DND-41 (cell line): ENCODE measurements at regions not wholly inside any gene's neighbourhood (a gene's known extent, or its start where the extent isn't known, plus 50 kb on each side); places are given as distances from the start of the nearest gene placed in this dataset.

Experiments used
- EZH2 ChIP-seq: IDR thresholded peaks from 3 replicates; pipeline ENCODE4 v1.6.1; 2012; ENCODE audit warnings: borderline replicate concordance, low read depth, mild to moderate bottlenecking, moderate library complexity, low read length, inconsistent platforms; ENCODE audit not compliant: severe bottlenecking
- TF ChIP-seq, protein P1 (sequence below): IDR thresholded peaks from 2 replicates; pipeline ENCODE4 v1.5.1; 2012; ENCODE audit warnings: borderline replicate concordance, low read length, moderate library complexity, mild to moderate bottlenecking; ENCODE audit not compliant: poor library complexity, severe bottlenecking; ENCODE audit errors: extremely low read depth

DNA sequence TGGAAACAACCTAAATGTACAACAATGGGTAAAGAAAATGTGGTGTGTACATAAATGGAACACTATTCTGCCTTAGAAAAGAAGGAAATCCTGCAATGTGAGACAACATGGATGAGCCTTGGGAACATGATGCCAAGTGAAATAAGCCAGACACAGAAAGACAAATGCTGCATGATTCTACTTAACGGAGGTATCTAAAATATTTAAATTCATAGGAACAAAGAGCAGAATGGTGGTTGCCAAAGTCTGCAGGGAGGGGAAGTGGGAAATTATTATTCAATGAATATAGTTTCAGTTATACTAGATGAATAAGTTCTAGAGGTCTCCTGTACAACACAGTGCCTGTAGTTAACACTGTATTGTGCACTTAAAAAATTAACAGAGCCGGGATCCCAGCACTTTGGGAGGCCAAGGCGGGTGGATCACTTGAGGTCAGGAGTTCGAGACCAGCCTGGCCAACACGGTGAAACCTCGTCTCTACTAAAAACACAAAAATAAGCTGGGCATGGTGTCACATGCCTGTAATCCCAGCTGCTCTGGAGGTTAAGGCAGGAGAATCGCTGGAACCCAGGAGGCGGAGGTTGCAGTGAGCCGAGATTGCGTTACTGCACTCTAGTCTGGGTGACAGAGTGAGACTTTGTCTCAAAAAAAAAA lies 71.4 kb upstream of the SNX9 start:
- no peak for TF ChIP-seq EZH2
- TF ChIP-seq, protein P1, sequence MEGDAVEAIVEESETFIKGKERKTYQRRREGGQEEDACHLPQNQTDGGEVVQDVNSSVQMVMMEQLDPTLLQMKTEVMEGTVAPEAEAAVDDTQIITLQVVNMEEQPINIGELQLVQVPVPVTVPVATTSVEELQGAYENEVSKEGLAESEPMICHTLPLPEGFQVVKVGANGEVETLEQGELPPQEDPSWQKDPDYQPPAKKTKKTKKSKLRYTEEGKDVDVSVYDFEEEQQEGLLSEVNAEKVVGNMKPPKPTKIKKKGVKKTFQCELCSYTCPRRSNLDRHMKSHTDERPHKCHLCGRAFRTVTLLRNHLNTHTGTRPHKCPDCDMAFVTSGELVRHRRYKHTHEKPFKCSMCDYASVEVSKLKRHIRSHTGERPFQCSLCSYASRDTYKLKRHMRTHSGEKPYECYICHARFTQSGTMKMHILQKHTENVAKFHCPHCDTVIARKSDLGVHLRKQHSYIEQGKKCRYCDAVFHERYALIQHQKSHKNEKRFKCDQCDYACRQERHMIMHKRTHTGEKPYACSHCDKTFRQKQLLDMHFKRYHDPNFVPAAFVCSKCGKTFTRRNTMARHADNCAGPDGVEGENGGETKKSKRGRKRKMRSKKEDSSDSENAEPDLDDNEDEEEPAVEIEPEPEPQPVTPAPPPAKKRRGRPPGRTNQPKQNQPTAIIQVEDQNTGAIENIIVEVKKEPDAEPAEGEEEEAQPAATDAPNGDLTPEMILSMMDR, result no peak
